ENCODE measurements at regions not wholly inside any gene's neighbourhood (a gene's known extent, or its start where the extent isn't known, plus 50 kb on each side); places are given as distances from the start of the nearest gene placed in this dataset.
A peak's percentile ranks its signal among the peaks of the same experiment; 100 is the strongest.

DNA sequence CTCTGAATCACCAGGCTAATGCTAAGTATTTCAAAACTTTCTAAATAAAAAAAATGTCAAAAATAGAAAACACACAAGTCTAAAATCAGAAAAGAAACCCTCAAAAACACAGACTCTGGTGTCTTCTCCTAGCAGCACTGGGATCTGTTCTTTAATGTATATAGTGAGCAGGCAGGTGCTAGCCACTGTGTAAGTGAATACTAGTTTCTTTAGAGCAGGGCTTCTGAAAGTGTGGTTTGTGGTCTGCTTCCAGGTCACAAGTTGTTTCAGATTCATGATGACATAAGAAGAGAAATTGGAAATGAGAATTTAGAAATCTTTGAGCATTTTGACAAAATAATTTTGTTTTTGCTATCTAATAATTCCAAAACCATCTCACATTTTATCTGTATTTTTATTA, 763.1 kb downstream of the USP25 start:
- no peak for DNase-seq (ENCODE audit: low spot score)

DNA sequence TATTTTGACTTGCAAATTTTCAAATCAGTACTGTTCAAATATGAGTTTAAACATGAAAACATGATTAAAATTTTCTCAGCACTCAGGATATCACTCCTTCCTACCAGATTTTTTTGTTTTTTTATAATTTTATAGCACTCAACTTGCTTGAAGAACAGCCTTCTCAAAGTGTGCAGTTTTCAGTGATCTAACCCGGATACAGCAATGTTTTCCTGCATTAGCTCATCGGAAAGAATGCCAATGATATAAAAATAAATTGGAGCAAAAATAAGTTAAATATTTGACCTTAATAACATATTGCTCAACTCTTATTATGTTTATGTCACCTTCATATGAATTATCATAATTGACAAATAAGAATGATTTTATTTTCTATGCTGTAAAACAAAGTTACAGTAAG, 766.8 kb downstream of the USP25 start:
- DNase-seq (ENCODE audit: low spot score), result no peak

DNA sequence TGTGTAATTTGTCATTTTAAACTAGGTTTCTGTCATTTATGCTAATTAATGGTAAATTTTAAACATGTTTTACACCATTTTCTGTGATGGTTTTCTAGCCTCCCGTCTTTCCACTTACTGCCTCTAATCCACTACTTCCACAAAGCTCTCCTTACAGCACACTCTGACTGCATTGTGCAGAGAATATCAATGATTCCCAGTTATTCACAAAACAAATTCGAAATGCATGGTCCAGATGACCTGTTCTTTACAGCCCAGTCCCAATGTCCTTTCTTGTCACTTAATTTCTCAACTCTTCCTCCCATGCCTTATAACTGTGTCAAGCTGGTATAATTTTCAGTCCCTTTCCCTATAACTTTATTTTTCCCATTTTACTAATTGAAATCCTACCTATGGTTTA, 770.5 kb downstream of the USP25 start:
- DNase-seq (ENCODE audit: low spot score), result no peak

DNA sequence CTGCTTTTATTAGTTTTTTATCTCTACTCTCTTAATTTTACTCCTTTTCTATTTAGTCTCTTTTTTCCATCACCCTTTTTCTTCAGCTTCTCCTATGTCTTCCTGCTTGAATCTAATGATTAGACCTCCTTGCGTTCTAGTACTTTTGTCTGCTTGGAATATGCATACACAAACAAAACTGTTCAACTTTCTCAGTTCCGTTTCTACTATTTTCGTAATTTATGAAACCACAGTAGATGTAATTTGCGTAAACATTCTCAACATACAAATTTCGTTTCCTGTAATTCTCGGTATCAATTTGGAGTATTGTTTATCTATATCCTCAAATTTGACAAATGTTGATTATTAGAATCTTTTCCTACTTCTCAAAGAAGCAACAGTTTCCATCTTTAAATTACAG, 772.5 kb downstream of the USP25 start:
- no peak for DNase-seq (ENCODE audit: low spot score)

DNA sequence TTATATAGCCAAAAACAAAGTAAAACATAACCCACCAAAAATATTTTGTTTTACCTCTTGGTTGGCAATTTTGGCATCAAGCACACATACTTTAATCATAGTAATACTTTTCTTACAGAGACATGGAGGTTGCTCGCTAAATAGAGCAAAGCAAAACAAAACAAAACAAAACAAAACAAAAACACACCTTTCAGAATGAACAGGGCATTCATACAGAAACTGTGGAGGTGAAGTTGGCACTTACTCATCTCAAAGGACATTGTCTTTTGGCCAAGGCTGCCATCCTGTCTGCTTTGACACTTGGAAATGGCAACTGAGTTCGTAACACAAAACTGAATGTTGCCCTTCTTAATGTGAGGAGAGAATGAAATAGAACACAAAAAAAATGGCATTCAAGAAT, 773.1 kb downstream of the USP25 start:
- no peak for DNase-seq (ENCODE audit: low spot score)

DNA sequence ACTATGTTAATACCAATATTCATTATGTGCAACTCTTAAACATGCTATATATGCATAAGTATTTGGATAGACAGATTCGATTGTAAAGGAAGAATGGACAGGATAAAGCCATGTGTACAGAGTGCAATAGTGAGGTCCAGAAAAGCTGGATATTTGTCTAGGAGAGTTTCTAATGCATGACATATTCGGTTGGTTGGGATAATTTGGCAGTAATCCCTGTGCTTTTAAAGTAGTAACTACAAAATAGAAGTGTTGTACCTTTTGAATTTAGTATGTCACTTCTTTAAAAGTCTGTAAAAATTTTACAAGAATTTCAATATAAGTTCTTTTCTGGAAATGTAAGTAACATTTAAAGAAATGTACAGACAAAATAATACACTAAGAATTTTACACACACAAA, 774.5 kb downstream of the USP25 start:
- no peak for DNase-seq (ENCODE audit: low spot score)

DNA sequence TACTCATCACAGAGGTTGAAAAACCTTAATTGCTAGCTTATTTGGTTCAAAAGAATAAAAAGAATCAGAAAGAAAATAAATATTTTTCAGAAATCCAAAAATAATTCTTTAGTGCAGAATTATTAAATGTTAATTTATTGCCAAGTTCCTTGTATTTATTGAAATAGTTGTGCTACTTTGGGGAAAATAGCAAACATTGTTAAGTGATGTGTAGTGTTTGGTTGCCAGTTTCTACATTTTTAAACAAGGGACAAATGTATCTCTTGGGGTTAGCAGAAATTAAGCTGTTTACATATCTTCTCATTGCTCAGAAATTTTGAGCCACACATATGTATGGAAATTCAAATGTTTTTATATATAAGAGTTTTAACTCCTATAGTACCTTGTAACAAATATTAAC, 775.0 kb downstream of the USP25 start:
- no peak for DNase-seq (ENCODE audit: low spot score)

DNA sequence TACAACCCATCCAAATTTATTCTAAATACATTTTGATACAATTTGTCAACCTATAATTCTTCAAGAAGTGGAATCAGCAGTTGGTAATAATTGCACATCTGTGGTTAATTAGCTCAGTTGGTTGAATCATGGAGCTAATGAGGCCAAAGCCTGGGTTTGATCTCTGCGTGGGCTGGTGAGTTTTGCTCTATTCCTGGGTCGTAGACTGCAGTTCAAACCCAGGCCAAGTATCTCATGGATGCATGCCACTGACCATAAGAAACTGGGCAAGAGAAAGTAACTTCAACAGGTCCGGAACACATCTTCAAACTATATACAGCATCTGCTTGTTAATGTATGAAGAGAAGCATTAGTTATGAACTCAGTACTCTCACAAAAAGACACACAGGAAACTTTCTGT, 779.7 kb downstream of the USP25 start:
- no peak for DNase-seq (ENCODE audit: low spot score)

DNA sequence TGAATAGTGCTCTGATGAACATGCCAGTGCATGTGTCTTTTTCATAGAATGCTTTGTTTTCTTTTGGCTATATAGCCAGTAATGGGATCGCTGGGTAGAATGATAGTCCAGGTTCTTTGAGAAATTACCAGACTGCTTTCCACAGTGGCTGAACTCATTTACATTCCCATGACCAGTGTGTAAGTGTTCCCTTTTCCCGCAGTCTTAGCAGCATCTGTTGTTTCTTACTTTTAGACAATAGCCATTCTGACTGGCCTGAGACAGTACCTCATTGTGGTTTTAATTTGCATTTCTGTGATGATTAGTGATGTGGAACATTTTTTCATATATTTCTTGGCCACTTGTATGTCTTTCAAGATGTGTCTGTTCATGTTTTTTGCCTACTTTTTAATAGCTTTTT, 784.5 kb downstream of the USP25 start:
- no peak for DNase-seq (ENCODE audit: low spot score)

DNA sequence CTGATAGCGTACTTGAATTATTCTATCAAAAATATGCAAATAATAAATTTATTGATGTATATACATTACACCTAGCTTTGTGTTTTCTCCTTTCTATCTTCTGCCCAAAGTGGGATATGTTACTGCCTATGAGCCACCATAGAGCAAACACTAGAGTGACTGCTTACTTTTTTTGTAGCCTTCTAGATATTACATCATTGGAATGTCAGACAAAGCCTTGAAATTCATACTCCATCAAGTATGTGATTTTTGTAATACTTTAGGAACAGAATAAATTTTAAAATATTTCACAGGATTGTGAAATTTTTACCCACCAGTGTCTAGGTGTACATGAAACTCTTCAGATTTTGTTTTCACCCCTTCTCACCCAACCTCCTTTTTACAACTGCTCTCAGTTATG, 787.6 kb downstream of the USP25 start:
- no peak for DNase-seq (ENCODE audit: low spot score)

DNA sequence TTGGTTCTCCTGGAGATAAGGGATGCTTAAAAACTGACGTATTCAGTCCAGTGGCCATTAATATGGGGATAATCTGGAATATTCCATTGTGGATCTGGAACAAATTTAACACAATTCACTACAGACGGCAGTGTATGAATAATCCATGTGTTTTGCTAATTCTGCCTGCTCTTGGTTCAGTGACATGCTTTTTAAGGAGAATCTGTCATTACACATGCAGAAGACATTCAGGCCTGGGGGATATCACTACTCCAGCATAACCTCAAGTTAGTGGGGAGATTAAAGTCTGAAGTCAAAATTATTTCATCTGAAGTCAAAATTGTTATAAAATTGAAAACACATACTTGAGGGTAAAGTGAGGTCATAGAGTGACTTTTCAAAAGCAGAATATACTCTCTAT, 789.3 kb downstream of the USP25 start:
- no peak for DNase-seq (ENCODE audit: low spot score)

DNA sequence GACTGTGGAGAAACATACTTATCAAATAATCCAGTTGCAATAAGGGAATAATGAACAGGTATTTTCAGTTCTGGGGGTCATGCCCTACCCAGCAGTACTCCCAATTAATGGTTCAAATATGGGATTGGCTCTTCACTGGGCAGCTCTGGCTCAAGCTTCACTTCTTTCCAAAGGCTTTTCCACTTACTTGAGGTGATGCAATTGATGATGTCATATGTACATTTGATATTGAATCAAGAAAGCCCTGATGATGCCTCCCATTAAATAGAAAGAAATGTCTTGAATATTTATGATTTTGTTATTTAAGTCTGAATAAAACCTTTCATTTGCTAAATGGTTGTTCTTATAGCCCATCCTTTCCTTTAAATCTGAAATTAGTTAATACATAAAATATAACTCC, 789.9 kb downstream of the USP25 start:
- DNase-seq (ENCODE audit: low spot score), result no peak

DNA sequence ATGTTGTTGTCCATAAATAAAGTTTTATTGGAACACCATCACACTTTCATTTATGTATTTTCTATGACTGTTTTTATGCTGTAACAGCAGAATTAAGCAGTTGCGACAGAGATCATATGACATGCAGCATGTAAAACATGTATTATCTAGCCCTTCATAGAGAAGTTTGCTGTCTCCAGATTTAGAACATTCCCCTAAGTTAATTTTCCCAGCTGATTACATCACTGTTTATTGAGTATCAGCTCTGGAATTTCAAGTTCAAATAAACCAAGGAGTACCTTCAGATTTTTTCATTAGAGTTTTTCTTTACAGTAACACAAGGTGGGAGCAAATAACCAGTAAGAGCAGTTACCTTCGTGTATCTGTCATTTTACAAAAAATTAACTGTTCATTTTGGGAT, 792.8 kb downstream of the USP25 start:
- DNase-seq (ENCODE audit: low spot score), result no peak

DNA sequence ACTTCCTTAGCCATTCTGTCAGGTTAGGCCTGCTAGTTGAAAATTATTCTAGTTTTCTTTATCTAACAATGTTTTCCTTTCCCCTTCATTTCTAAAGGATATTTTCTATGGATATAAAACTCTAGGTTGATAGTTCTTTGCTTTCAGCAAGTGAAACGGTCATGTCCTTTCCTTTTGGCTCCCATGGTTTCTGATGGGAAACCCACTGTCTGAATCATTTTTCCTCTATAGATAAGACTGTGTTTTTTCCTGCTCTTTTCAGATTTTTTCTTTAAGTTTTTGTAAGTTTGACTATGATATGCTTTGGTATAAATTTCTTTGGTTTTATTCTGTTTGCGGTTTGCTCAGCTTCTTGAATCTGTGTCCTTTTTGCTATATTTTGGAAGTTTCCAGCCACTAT, 800.9 kb downstream of the USP25 start:
- no peak for DNase-seq (ENCODE audit: low spot score)

DNA sequence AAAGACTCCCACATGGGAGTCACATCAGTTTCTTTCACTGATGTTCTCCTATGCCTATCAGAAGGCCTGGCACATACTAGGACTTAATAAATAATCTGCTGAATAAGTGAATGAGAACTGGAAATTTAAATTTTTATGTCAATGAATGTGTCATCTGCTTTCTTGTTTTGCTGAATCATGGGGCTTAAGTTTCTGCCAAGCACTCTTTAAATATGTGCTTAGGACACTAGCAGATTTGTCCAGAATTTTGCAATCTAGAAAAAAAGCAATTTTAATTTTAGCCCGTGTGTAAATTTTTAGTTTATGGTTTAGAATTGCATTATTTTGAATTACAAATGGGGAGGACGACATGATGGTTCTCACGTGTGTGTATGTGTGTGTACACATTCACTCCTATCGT, 803.1 kb downstream of the USP25 start:
- peak; percentile 35 for DNase-seq (ENCODE audit: low spot score)

DNA sequence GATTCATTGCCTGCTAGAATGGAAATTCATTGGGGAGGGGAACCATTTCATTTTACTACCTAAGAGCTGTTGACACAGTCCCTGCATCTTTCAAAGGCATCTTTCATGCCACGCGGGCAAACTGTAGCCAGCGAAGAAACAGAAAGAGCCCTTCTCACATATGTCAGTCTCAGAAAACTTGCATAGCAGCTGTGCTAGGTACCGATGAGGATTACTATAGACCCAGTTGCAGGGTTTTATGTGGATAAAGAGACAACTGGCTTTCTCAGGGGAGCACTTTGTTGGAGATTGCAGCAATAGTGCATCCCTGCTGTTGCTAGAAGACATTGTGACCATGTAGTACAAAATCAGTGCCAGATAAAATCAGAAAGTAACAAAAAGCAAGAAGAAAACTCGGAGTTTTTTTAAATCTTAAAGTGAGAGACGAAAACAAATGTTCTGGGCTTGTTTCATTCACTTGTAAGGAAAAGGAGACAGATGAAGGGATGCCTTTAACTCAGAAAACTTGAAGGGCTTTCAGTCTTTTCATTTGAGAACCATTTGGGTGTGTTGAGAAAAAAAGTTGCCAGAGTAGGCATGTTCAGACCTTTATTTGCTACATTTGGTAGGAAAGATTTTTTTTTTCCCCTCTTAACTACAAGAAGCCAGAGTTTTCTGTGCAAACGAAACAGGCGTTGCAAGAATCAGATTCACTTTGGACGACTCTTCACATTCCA, 804.1 kb downstream of the USP25 start:
- DNase-seq (ENCODE audit: low spot score), result peak; percentile 60

DNA sequence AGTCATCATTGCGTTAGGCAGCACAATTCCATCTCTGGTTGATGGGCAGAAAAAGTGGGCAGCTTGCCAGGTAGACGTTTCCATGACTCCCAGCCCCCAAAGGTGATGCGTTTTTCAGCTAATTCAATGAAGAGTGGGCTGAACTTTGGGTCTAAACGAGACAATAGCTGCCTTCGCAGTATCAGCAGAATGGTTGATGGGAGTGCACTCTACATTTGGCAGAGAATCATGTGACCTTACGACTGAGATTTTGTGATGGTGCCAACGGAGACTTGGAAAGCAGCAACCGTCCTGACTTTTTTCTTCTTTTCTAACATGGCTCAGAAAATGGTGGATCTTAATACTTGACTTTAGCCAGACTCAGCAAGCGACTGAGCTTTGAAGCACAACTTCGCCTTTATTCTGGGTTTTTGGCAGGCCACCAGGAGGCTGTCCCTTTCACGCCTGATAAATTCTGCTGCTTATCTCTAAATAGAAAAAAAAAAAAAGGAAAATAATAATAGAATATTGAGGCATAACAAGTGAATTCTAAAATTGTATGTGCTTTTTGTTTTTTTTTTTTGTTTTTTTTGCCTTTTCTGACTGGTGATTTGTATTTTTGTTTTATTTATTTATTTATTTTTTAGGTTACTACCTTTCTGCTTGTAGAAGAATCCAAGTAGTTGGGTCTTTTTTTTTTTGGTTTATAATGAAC, 804.8 kb downstream of the USP25 start:
- peak; percentile 82 for DNase-seq (ENCODE audit: low spot score)

DNA sequence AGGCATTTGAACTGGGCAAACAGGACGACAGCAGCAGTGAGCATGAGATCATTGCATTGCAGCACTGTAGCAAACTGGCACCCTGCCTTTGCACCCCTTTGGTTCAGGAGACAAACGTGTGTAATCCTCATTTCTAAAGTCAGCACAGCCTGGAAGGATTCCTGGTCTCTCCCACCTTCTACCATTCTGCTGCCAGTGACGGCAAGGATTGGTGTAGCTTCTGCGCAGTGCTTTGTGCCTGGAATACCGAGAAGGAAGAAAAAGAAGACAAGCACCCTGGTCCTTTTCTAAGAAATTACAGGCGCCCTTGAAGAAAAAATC, 805.3 kb downstream of the USP25 start:
- DNase-seq (ENCODE audit: low spot score), result peak; percentile 98

DNA sequence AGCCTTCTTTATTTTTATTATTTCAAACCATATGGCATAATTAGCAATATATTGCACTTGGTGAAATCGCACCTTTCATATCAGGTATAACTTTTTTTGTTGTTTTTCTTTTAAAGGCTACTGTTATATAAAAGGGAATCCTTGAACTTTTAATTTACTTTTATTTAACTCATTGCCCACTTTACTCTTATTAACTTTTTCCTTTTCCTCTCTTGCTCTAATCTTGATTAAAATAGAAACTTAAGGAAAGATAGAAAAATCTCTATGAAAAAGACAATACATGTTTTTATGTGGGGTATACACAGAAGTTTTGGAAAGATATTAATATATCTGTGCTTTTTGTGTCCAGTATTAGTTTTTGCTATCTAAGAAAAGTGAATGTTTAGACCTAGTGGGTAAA, 805.8 kb downstream of the USP25 start:
- peak; percentile 19 for DNase-seq (ENCODE audit: low spot score)

DNA sequence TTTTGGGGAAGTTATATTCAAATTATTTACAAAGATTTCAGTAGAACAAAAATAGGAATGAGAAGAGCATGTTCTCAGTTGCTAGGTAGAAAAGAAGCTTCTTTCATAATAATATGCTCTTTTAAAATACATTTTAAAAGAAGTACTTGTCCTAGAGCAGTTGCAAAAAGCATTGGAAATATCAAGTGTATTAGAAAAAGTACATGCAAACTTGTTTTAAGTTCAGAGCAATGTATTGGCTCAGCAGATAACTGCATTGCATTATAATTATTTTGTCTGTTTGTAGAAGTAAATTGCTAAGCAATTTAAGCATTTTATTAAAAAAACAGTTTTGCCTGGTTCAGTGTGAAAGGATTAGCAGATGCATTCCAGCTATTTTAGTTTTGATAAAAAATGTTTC, 806.4 kb downstream of the USP25 start:
- peak; percentile 23 for DNase-seq (ENCODE audit: low spot score)

DNA sequence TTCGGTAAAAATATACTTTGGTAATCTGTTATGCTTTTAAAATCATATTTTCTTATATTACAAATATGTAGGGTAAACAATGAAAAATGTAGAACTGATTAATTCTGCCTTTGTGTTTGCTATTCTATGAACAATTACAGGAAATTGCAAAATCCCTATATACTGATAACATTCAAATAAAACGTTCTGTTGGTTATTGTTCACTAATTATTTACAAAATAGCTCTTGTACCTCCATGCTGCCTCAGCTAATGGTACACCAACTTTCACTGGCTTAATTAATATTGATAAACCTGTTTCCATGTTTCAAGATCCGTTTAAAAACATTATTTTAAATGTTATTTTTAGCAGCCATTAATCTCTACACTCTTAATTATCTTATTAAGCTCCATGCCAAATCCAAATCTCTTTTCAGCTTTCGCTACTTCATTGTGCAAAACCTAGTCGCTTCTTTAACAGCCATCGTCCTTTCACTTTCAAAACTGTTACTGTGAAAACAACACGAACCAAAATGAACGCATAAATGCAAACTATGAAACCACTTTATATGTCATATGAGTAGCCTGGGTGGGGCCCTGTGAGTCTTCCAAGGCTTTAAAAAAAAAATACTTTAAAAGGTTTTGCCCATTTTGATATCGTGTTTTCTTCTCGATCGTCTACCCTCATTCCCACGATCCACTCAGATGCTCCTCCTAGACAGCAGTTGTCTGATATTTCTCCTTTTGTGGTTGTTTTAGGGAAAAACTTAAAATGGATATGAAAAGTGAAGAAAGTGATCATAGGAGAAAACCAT, 807.1 kb downstream of the USP25 start:
- DNase-seq (ENCODE audit: low spot score), result peak; percentile 65

DNA sequence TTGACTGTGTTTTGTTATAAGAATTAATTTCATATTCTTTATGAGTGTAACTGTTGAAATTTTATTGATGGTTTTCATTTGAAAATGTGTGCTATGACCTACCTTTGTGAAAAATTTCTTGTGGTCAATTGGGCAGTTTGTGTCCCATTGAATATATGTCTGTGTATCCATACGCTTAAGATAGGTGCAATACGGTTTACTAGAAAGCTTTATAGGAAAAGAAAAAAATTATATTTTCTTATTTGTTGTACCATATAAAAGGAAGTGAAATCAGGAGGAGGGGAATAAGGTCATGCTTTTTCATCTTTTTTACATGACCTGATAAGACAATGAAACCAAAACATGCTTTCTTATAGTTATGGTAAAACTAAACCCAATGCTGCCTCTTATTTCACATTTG, 807.7 kb downstream of the USP25 start:
- peak; percentile 36 for DNase-seq (ENCODE audit: low spot score)

DNA sequence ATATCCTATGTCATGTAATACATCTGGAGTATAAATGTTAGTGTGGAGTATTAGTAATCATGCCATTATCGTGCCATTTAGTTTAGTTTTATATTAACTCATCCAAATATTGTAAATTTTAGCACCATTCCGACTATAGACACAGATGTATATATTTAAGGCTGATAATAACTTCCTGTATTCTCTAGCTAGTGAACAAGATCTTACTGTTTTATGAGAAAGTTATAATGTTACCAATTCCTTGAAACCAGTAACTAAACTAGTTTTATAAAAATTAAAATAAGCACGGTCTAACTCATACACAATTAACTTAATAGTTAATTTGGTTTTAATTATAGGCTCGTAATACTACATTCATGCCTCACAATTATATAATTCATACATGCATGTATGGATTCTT, 808.6 kb downstream of the USP25 start:
- DNase-seq (ENCODE audit: low spot score), result peak; percentile 23

All from cerebellar cortex (tissue), 1 donor.